HG02623 (cell line): ENCODE measurements at regions not wholly inside any gene's neighbourhood (a gene's known extent, or its start where the extent isn't known, plus 50 kb on each side); places are given as distances from the start of the nearest gene placed in this dataset.
"Not testable (repeated sequence)": the region's sequence is repeated elsewhere in the genome, so short reads cannot be mapped to it uniquely, and the experiment has no call there.

Experiments used
- ATAC-seq: cut with Tn5 transposase; IDR thresholded peaks from one replicate; pipeline ENCODE4 v1.9.1; 2021; ENCODE audit warnings: moderate library complexity; ENCODE audit not compliant: unreplicated experiment

- not testable (repeated sequence) for ATAC-seq
Observed at GRCh38 chrY:18599606-18600005, 53.1 kb downstream of the HSFY1 start.

GRCh38 chrY:18601287-18601686 is 54.8 kb downstream of the HSFY1 start:
- peak; percentile 84 for ATAC-seq

GRCh38 chrY:18606251-18606650 is 59.7 kb downstream of the HSFY1 start:
- not testable (repeated sequence) for ATAC-seq

GRCh38 chrY:18608205-18608604 is 61.7 kb downstream of the HSFY1 start:
- not testable (repeated sequence) for ATAC-seq

- not testable (repeated sequence) for ATAC-seq
Observed at GRCh38 chrY:18615809-18616208, 69.3 kb downstream of the HSFY1 start.

GRCh38 chrY:18629805-18630516 is 83.4 kb downstream of the HSFY1 start:
- not testable (repeated sequence) for ATAC-seq

- ATAC-seq: not testable (repeated sequence)
Observed at GRCh38 chrY:18630571-18630970, 84.1 kb downstream of the HSFY1 start.

GRCh38 chrY:18631610-18632009 is 85.1 kb downstream of the HSFY1 start:
- not testable (repeated sequence) for ATAC-seq

GRCh38 chrY:18650746-18651145 is 104.2 kb downstream of the HSFY1 start:
- no peak for ATAC-seq

- peak; percentile 48 for ATAC-seq
Observed at GRCh38 chrY:18664559-18664958, 109.0 kb downstream of the HSFY2 start.

GRCh38 chrY:18669790-18670189 is 103.7 kb downstream of the HSFY2 start:
- ATAC-seq: no peak

- no peak for ATAC-seq
Observed at GRCh38 chrY:18671970-18672369, 101.6 kb downstream of the HSFY2 start.

- ATAC-seq: not testable (repeated sequence)
Observed at GRCh38 chrY:18686027-18686426, 87.5 kb downstream of the HSFY2 start.

- not testable (repeated sequence) for ATAC-seq
Observed at GRCh38 chrY:18688362-18688761, 85.2 kb downstream of the HSFY2 start.

GRCh38 chrY:18689420-18689819 is 84.1 kb downstream of the HSFY2 start:
- not testable (repeated sequence) for ATAC-seq

- ATAC-seq: not testable (repeated sequence)
Observed at GRCh38 chrY:18689890-18690593, 83.5 kb downstream of the HSFY2 start.

GRCh38 chrY:18696788-18697187 is 76.7 kb downstream of the HSFY2 start:
- not testable (repeated sequence) for ATAC-seq

GRCh38 chrY:18704198-18704597 is 69.3 kb downstream of the HSFY2 start:
- not testable (repeated sequence) for ATAC-seq

GRCh38 chrY:18711785-18712184 is 61.8 kb downstream of the HSFY2 start:
- ATAC-seq: not testable (repeated sequence)

GRCh38 chrY:18713760-18714159 is 59.8 kb downstream of the HSFY2 start:
- ATAC-seq: not testable (repeated sequence)

GRCh38 chrY:18718714-18719113 is 54.8 kb downstream of the HSFY2 start:
- ATAC-seq: peak; percentile 91

- ATAC-seq: not testable (repeated sequence)
Observed at GRCh38 chrY:18720395-18720794, 53.1 kb downstream of the HSFY2 start.
